GM12878 (cell line): ENCODE measurements at regions not wholly inside any gene's neighbourhood (a gene's known extent, or its start where the extent isn't known, plus 50 kb on each side); places are given as distances from the start of the nearest gene placed in this dataset.

Experiments
- ATAC-seq: fragments of 200-7000 bp; cut with Tn5 transposase; 3 replicates; pipeline ENCODE4 v1.9.1; 2020; ENCODE audit warnings: mild to moderate bottlenecking, moderate library complexity
- BruUV-seq: library from RNA; stranded (reverse); fragments of 400-500 nt; replicated peaks from 2 replicates; lab custom pipeline; 2021; lab: Mats Ljungman, UMichigan
- CTCF ChIA-PET: fragments of 300-600 bp; sonication (Branson Sonifier 250); formaldehyde crosslinking; extraction: SDS; loops from one replicate; lab custom pipeline; 2021; ENCODE audit warnings: inconsistent platforms; lab: Yijun Ruan, JAX
- POLR2A ChIA-PET: fragments of 350-600 bp; formaldehyde crosslinking; extraction: SDS; loops from one replicate; lab custom pipeline; 2021; ENCODE audit warnings: inconsistent platforms; lab: Charles Lee
- RAD21 ChIA-PET: fragments of 300-600 bp; sonication (Branson Sonifier 250); formaldehyde crosslinking; loops from one replicate; lab custom pipeline; 2023; ENCODE audit warnings: antibody characterized with exemption; ENCODE audit not compliant: unreplicated experiment; lab: Charles Lee
- SMC1A ChIA-PET: fragments of 300-600 bp; sonication (Branson Sonifier 250); formaldehyde crosslinking; loops from one replicate; lab custom pipeline; 2023; ENCODE audit not compliant: unreplicated experiment, uncharacterized antibody; lab: Charles Lee
- DNase-seq: peaks from one replicate; pipeline ENCODE4 v3.0.0-alpha.2; 2011; ENCODE audit warnings: low read depth, low spot score
- FAIRE-seq: peaks from 3 replicates; lab custom pipeline; 2011; peaks lifted over from hg19 to GRCh38; lab: Jason Lieb, UNC
- H2AFZ ChIP-seq: 2 replicates; pipeline ENCODE4 v1.6.0; 2011; ENCODE audit warnings: low read depth, low read length, control low read depth; ENCODE audit not compliant: control insufficient read depth
- H3K27ac ChIP-seq: 2 replicates; pipeline ENCODE4 v1.5.1; 2011; ENCODE audit warnings: control low read depth; ENCODE audit not compliant: control insufficient read depth, insufficient read depth
- H3K27me3 ChIP-seq, 2 experiments: replicated peaks in 1 of 2; 2 replicates each; pipeline versions ENCODE4 v1.6.0 to v1.6.1; 2011; ENCODE audit warnings: low read length in 1 of 2; ENCODE audit not compliant: control insufficient read depth in 2 of 2, insufficient read depth in 2 of 2
- H3K36me3 ChIP-seq, 2 experiments: 2 replicates each; pipeline ENCODE4 v1.5.1; 2011; ENCODE audit warnings: low read length in 1 of 2; ENCODE audit not compliant: control insufficient read depth in 2 of 2, insufficient read depth in 2 of 2
- H3K4me1 ChIP-seq: 2 replicates; pipeline ENCODE4 v1.6.1; 2011; ENCODE audit warnings: mild to moderate bottlenecking, low read length, moderate library complexity, mixed read lengths; ENCODE audit not compliant: control insufficient read depth, insufficient read depth
- H3K4me2 ChIP-seq: 2 replicates; pipeline ENCODE4 v1.6.0; 2011; ENCODE audit warnings: control low read depth; ENCODE audit not compliant: control insufficient read depth, insufficient read depth
- H3K4me3 ChIP-seq: fragments of 200-600 bp; sonication (generic); 2 replicates; pipeline ENCODE4 v1.5.1; 2016
- H3K79me2 ChIP-seq: 2 replicates; pipeline ENCODE4 v1.6.0; 2011; ENCODE audit warnings: low read length; ENCODE audit not compliant: control insufficient read depth, insufficient read depth
- H3K9ac ChIP-seq: 2 replicates; pipeline ENCODE4 v1.8.0; 2011; ENCODE audit warnings: low read length, control low read depth, mixed read lengths; ENCODE audit not compliant: control insufficient read depth, insufficient read depth
- H3K9me3 ChIP-seq: replicated peaks from 3 replicates; pipeline ENCODE4 v1.5.1; 2011; ENCODE audit warnings: mild to moderate bottlenecking, low read length; ENCODE audit not compliant: control insufficient read depth, insufficient read depth
- H4K20me1 ChIP-seq: 2 replicates; pipeline ENCODE4 v1.6.0; 2011; ENCODE audit not compliant: control insufficient read depth, insufficient read depth
- JUNB ChIP-seq: IDR thresholded peaks from 2 replicates; pipeline ENCODE4 v1.6.1; 2016; ENCODE audit warnings: antibody characterized with exemption, mild to moderate bottlenecking
- POLR2AphosphoS5 ChIP-seq: IDR thresholded peaks from 2 replicates; pipeline ENCODE4 v1.6.1; 2011; ENCODE audit warnings: mild to moderate bottlenecking, low read length, inconsistent platforms
- ZNF217 ChIP-seq: fragments of 450-650 bp; IDR thresholded peaks from 2 replicates; pipeline ENCODE4 v1.6.1; 2017; ENCODE audit warnings: antibody characterized with exemption, mild to moderate bottlenecking
- ZNF622 ChIP-seq: fragments of 450-650 bp; IDR thresholded peaks from 2 replicates; pipeline ENCODE4 v1.6.1; 2017; ENCODE audit warnings: mild to moderate bottlenecking, inconsistent platforms
- ZNF687 ChIP-seq: fragments of 450-650 bp; IDR thresholded peaks from 2 replicates; pipeline ENCODE4 v1.6.1; 2017; ENCODE audit warnings: mild to moderate bottlenecking, moderate library complexity
- WGBS: methylation state at CpG from one replicate; pipeline ENCODE4 v1.1.6; 2016; ENCODE audit warnings: low lambda C conversion rate; ENCODE audit not compliant: insufficient replicate concordance, insufficient coverage; ENCODE audit errors: missing lambda C conversion rate; 5-methylcytosine and 5-hydroxymethylcytosine counted together
- in situ Hi-C: fragments of 300-500 bp; cut with MboI; formaldehyde crosslinking; loops from 9 replicates; pipeline ENCODE4 v1.14.3; 2018; ENCODE audit warnings: mixed read lengths
- intact Hi-C: fragments of 100-400 bp; cut with micrococcal nuclease; formaldehyde crosslinking; loops from one replicate; pipeline ENCODE4 v1.14.2; 2022; ENCODE audit not compliant: unreplicated experiment

- SMC1A ChIA-PET, result no interaction called here
- H2AFZ ChIP-seq, result no peak overlapping the region
- no peaks in the 10 kb centered on the region for H4K20me1 ChIP-seq
- POLR2A ChIA-PET, result no interaction called here
- RAD21 ChIA-PET, result no interaction called here
- TF ChIP-seq ZNF622 (no peak), JUNB (no peak), POLR2AphosphoS5 (no peak), ZNF217 (no peak), ZNF687 (no peak)
- TF ChIP-seq, all 136 proteins: peak for 0
- no peak overlapping the region for H3K4me3 ChIP-seq
- ATAC-seq (no peak), FAIRE-seq (no peak), DNase-seq (no peak)
- no peak overlapping the region for H3K27ac ChIP-seq
- no peak overlapping the region for H3K4me2 ChIP-seq
- WGBS, result 46% methylated on average over 8 of the region's 10 CpGs
- H3K79me2 ChIP-seq, result no peaks in the 10 kb centered on the region
- H3K4me1 ChIP-seq, result no peaks in the 10 kb centered on the region
- H3K27me3 ChIP-seq, result peaks cover 0 to 4% of the 10 kb centered on the region in 2 experiments; a peak in 1 of 4 replicates
- no peaks in the 10 kb centered on the region; the same call in 2 of the 3 replicates for H3K9me3 ChIP-seq
- CTCF ChIA-PET, result no interaction called here
- intact Hi-C loops (no loop called here), in situ Hi-C loops (no loop called here)
- H3K36me3 ChIP-seq, result no peaks in the 10 kb centered on the region
- no peak overlapping the region for H3K9ac ChIP-seq
- no TSS peak for BruUV-seq
Observed at GRCh38 chr2:11096591-11096990, 58.7 kb upstream of the SLC66A3 start.
